HepG2 (cell line): ENCODE measurements at regions not wholly inside any gene's neighbourhood (a gene's known extent, or its start where the extent isn't known, plus 50 kb on each side); places are given as distances from the start of the nearest gene placed in this dataset.

ENCODE experiments used
- ATAC-seq: fragments of 200-7000 bp; cut with Tn5 transposase; 3 replicates; pipeline ENCODE4 v1.9.1; 2020; ENCODE audit warnings: mild to moderate bottlenecking, moderate library complexity
- BruUV-seq: library from RNA; stranded (reverse); fragments of 400-500 nt; replicated peaks from 2 replicates; lab custom pipeline; 2021; lab: Mats Ljungman, UMichigan
- CTCF ChIA-PET: fragments of 300-600 bp; formaldehyde crosslinking; extraction: SDS; loops from one replicate; lab custom pipeline; 2021; ENCODE audit warnings: low total read pairs, inconsistent platforms, low intra/inter-chr PET ratio; lab: Yijun Ruan, JAX
- POLR2A ChIA-PET: fragments of 350-600 bp; sonication (Branson Sonifier 250); formaldehyde crosslinking; loops from one replicate; lab custom pipeline; 2020; ENCODE audit warnings: antibody characterized with exemption, inconsistent platforms; lab: Yijun Ruan, JAX
- DNase-seq: peaks from one replicate; pipeline ENCODE4 v3.0.0-alpha.2; 2015; ENCODE audit warnings: low spot score
- FAIRE-seq: peaks from 3 replicates; lab custom pipeline; 2011; peaks lifted over from hg19 to GRCh38; lab: Jason Lieb, UNC
- H2AFZ ChIP-seq: one replicate; pipeline ENCODE4 v1.6.1; 2011; ENCODE audit warnings: low read length, inconsistent platforms
- H3K27ac ChIP-seq: fragments of 300-600 bp; 3 replicates; pipeline ENCODE4 v1.8.0; 2011; ENCODE audit warnings: mixed run types, mild to moderate bottlenecking, mixed read lengths, low read length, inconsistent platforms; ENCODE audit not compliant: insufficient read depth; ENCODE audit errors: extremely low read length
- H3K27me3 ChIP-seq, 2 experiments: fragments of 200-600 bp in 1 of 2; 2 replicates in 1 of 2; 3 replicates in 1 of 2; pipeline versions ENCODE4 v1.6.0 to v1.8.0; 2011; ENCODE audit warnings: low read length in 2 of 2, mild to moderate bottlenecking in 2 of 2, moderate library complexity in 2 of 2, inconsistent platforms in 1 of 2; ENCODE audit not compliant: insufficient read depth in 2 of 2, control insufficient read depth in 1 of 2
- H3K36me3 ChIP-seq, 2 experiments: fragments of 200-600 bp in 1 of 2; replicated peaks in 1 of 2; 2 replicates in 1 of 2; 3 replicates in 1 of 2; pipeline versions ENCODE4 v1.5.1 to v1.8.0; 2011; ENCODE audit warnings: low read length in 2 of 2, inconsistent platforms in 1 of 2; ENCODE audit not compliant: insufficient read depth in 2 of 2, control insufficient read depth in 1 of 2
- H3K4me1 ChIP-seq: 2 replicates; pipeline ENCODE4 v1.5.1; 2012; ENCODE audit warnings: low read length, inconsistent platforms; ENCODE audit not compliant: insufficient read depth
- H3K4me2 ChIP-seq: 2 replicates; pipeline ENCODE4 v1.6.0; 2011; ENCODE audit warnings: low read depth, low read length, inconsistent platforms
- H3K4me3 ChIP-seq, 3 experiments: fragments of 200-600 bp in 1 of 3; sonication (generic), shearing (Covaris generic) in 1 of 3; replicated peaks in 1 of 3; 2 replicates each; pipeline ENCODE4 v1.5.1; 2011 to 2016; ENCODE audit warnings: low read length in 3 of 3, inconsistent platforms in 2 of 3, low read depth in 2 of 3, mild to moderate bottlenecking in 2 of 3, control low read depth in 1 of 3, mixed read lengths in 1 of 3; ENCODE audit not compliant: insufficient read depth in 1 of 3
- H3K79me2 ChIP-seq: one replicate; pipeline ENCODE4 v1.6.1; 2011; ENCODE audit warnings: low read length, inconsistent platforms; ENCODE audit not compliant: insufficient read depth
- H3K9ac ChIP-seq: 2 replicates; pipeline ENCODE4 v1.6.0; 2011; ENCODE audit warnings: mild to moderate bottlenecking, low read depth, low read length, inconsistent platforms; ENCODE audit not compliant: insufficient read depth
- H3K9me3 ChIP-seq: 2 replicates; pipeline ENCODE4 v1.5.1; 2012; ENCODE audit warnings: mild to moderate bottlenecking, low read length
- H4K20me1 ChIP-seq: 2 replicates; pipeline ENCODE4 v1.6.0; 2011; ENCODE audit warnings: inconsistent platforms, mild to moderate bottlenecking, low read length, moderate library complexity; ENCODE audit not compliant: insufficient read depth
- BRD4 ChIP-seq: sonication (generic); formaldehyde crosslinking; IDR thresholded peaks from 2 replicates; pipeline ENCODE4 v1.4.0; 2020; ENCODE audit warnings: missing genetic modification reagents
- CHCHD3 ChIP-seq: sonication (generic); formaldehyde crosslinking; IDR thresholded peaks from 2 replicates; pipeline ENCODE4 v1.8.0; 2022; ENCODE audit warnings: mild to moderate bottlenecking, missing genetic modification reagents, moderate library complexity
- CHD4 ChIP-seq: fragments of 200-600 bp; sonication (generic); IDR thresholded peaks from 2 replicates; pipeline ENCODE4 v1.7.0; 2017; ENCODE audit warnings: mild to moderate bottlenecking, low read length, borderline replicate concordance
- EP300 ChIP-seq, 3 experiments: sonication (generic) in 1 of 3; formaldehyde crosslinking in 1 of 3; IDR thresholded peaks; 2 replicates each; pipeline versions ENCODE4 v1.5.1 to v1.6.1; 2011 to 2020; ENCODE audit warnings: low read depth in 2 of 3, low read length in 2 of 3, borderline replicate concordance in 1 of 3, improper control_type of control experiment in 1 of 3, mild to moderate bottlenecking in 1 of 3, missing genetic modification reagents in 1 of 3, moderate library complexity in 1 of 3
- HMG20B ChIP-seq: conservative IDR thresholded peaks from 2 replicates; pipeline ENCODE4 v1.6.1; 2016; ENCODE audit warnings: missing genetic modification reagents, missing compliant biosample characterization
- NFKBIZ ChIP-seq: IDR thresholded peaks from 2 replicates; pipeline ENCODE4 v1.6.1; 2018; ENCODE audit warnings: missing genetic modification reagents, missing compliant biosample characterization
- NR1H2 ChIP-seq: sonication (generic); formaldehyde crosslinking; IDR thresholded peaks from 2 replicates; pipeline ENCODE4 v1.8.1; 2022; ENCODE audit warnings: low read depth, missing genetic modification reagents, borderline replicate concordance
- NR2F6 ChIP-seq, 2 experiments: IDR thresholded peaks; 2 replicates each; pipeline ENCODE4 v1.6.1; 2016; ENCODE audit warnings: antibody characterized with exemption in 1 of 2, mild to moderate bottlenecking in 1 of 2
- RARG ChIP-seq: sonication (generic); formaldehyde crosslinking; IDR thresholded peaks from 2 replicates; pipeline ENCODE4 v1.4.0; 2020; ENCODE audit warnings: low read depth, mild to moderate bottlenecking, missing genetic modification reagents
- TMF1 ChIP-seq: sonication (generic); formaldehyde crosslinking; IDR thresholded peaks from 2 replicates; pipeline ENCODE4 v1.8.1; 2022; ENCODE audit warnings: low read depth, missing genetic modification reagents
- ZFP82 ChIP-seq: sonication (generic); formaldehyde crosslinking; IDR thresholded peaks from 2 replicates; pipeline ENCODE4 v1.5.1; 2020; ENCODE audit warnings: mild to moderate bottlenecking, missing genetic modification reagents, borderline replicate concordance
- ZNF253 ChIP-seq: sonication (generic); formaldehyde crosslinking; IDR thresholded peaks from 2 replicates; pipeline ENCODE4 v1.8.0; 2022; ENCODE audit warnings: mild to moderate bottlenecking, missing genetic modification reagents, borderline replicate concordance
- ZNF44 ChIP-seq: sonication (generic); formaldehyde crosslinking; IDR thresholded peaks from 2 replicates; pipeline ENCODE4 v1.5.1; 2020; ENCODE audit warnings: mild to moderate bottlenecking, missing genetic modification reagents
- ZNF510 ChIP-seq: sonication (generic); formaldehyde crosslinking; IDR thresholded peaks from 2 replicates; pipeline ENCODE4 v1.4.0; 2020; ENCODE audit warnings: low read depth, mild to moderate bottlenecking, missing genetic modification reagents
- WGBS: methylation state at CpG from one replicate; pipeline ENCODE4 v1.1.6; 2017; ENCODE audit warnings: low lambda C conversion rate; 5-methylcytosine and 5-hydroxymethylcytosine counted together
- in situ Hi-C: cut with HindIII; loops from 2 replicates; pipeline ENCODE4 v1.10.0; 2017; ENCODE audit warnings: low pct_unique_long_range_greater_than_20kb; ENCODE audit not compliant: extremely low pct_ligation_motif_present
- intact Hi-C: fragments of 100-400 bp; cut with micrococcal nuclease; formaldehyde crosslinking; loops from one replicate; pipeline ENCODE4 v1.10.0; 2022; ENCODE audit not compliant: unreplicated experiment
- TF ChIP-seq, protein P1 (sequence below): conservative IDR thresholded peaks from 2 replicates; pipeline ENCODE4 v1.6.1; 2018; ENCODE audit warnings: missing genetic modification reagents
- TF ChIP-seq, protein P2 (sequence below): sonication (generic); formaldehyde crosslinking; IDR thresholded peaks from 2 replicates; pipeline ENCODE4 v1.9.0; 2021; ENCODE audit warnings: mild to moderate bottlenecking, missing genetic modification reagents

GRCh38 chr7:131238347-131238931 is 89.2 kb upstream of the MKLN1 start (continued):
- TF ChIP-seq ZNF253 (CRISPR knock-in tag) (no peak), TMF1 (CRISPR knock-in tag) (no peak), HMG20B (CRISPR knock-in tag) (no peak), EP300 (IDR thresholded peaks at IDR 0.05; ENCODE audit: low read depth in 2 of 2, low read length in 2 of 2) (peak in 1 of 2 experiments; percentile 38; a peak in 1 of 4 replicates), EP300 (CRISPR knock-in tag; IDR thresholded peaks at IDR 0.05; ENCODE audit: borderline replicate concordance) (no peak), ZNF44 (no peak)

DNA sequence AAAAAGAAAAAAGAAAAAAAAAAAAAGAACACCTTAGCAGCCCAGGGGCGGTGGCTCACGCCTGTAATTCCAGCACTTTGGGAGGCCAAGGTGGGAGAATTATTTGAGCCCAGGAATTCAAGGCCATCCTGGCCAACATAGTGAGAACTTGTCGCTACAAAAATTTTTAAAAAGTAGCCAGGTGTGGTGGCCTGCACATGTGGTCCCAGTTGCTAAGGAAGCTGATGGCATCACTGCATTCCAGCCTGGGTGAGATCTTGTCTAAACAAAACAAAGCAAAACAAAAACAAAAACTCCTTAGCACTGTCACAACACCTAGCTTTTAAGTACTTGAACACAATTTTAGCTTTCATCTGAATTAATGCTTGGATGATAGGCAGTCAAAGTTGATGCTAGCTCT is 86.3 kb upstream of the MKLN1 start:
- in situ Hi-C loops (no loop called here), intact Hi-C loops (no loop called here)
- Histone ChIP-seq H4K20me1 (no peaks in the 10 kb centered on the region), H3K27ac (no peak overlapping the region), H2AFZ (no peak overlapping the region), H3K4me2 (no peak overlapping the region), H3K9me3 (no peaks in the 10 kb centered on the region), H3K4me1 (peaks cover 13% of the 10 kb centered on the region), H3K36me3 (no peaks in the 10 kb centered on the region), H3K79me2 (no peaks in the 10 kb centered on the region), H3K27me3 (peaks cover 0 to 20% of the 10 kb centered on the region in 2 experiments; a peak in 4 of 5 replicates), H3K4me3 (no peak overlapping the region), H3K9ac (no peak overlapping the region)
- ChIA-PET CTCF (no interaction called here), POLR2A (no interaction called here)
- no peak for TF ChIP-seq NR2F6 (IDR thresholded peaks at IDR 0.05)
- TF ChIP-seq NR2F6 (CRISPR knock-in tag; IDR thresholded peaks at IDR 0.05): no peak
- TF ChIP-seq BRD4 (CRISPR knock-in tag): no peak
- TF ChIP-seq, protein P1, sequence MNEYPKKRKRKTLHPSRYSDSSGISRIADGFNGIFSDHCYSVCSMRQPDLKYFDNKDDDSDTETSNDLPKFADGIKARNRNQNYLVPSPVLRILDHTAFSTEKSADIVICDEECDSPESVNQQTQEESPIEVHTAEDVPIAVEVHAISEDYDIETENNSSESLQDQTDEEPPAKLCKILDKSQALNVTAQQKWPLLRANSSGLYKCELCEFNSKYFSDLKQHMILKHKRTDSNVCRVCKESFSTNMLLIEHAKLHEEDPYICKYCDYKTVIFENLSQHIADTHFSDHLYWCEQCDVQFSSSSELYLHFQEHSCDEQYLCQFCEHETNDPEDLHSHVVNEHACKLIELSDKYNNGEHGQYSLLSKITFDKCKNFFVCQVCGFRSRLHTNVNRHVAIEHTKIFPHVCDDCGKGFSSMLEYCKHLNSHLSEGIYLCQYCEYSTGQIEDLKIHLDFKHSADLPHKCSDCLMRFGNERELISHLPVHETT (CRISPR knock-in tag): no peak
- no peak for TF ChIP-seq RARG
- TF ChIP-seq ZNF510: no peak
- no peak for TF ChIP-seq NFKBIZ (CRISPR knock-in tag)
- TF ChIP-seq, protein P2, sequence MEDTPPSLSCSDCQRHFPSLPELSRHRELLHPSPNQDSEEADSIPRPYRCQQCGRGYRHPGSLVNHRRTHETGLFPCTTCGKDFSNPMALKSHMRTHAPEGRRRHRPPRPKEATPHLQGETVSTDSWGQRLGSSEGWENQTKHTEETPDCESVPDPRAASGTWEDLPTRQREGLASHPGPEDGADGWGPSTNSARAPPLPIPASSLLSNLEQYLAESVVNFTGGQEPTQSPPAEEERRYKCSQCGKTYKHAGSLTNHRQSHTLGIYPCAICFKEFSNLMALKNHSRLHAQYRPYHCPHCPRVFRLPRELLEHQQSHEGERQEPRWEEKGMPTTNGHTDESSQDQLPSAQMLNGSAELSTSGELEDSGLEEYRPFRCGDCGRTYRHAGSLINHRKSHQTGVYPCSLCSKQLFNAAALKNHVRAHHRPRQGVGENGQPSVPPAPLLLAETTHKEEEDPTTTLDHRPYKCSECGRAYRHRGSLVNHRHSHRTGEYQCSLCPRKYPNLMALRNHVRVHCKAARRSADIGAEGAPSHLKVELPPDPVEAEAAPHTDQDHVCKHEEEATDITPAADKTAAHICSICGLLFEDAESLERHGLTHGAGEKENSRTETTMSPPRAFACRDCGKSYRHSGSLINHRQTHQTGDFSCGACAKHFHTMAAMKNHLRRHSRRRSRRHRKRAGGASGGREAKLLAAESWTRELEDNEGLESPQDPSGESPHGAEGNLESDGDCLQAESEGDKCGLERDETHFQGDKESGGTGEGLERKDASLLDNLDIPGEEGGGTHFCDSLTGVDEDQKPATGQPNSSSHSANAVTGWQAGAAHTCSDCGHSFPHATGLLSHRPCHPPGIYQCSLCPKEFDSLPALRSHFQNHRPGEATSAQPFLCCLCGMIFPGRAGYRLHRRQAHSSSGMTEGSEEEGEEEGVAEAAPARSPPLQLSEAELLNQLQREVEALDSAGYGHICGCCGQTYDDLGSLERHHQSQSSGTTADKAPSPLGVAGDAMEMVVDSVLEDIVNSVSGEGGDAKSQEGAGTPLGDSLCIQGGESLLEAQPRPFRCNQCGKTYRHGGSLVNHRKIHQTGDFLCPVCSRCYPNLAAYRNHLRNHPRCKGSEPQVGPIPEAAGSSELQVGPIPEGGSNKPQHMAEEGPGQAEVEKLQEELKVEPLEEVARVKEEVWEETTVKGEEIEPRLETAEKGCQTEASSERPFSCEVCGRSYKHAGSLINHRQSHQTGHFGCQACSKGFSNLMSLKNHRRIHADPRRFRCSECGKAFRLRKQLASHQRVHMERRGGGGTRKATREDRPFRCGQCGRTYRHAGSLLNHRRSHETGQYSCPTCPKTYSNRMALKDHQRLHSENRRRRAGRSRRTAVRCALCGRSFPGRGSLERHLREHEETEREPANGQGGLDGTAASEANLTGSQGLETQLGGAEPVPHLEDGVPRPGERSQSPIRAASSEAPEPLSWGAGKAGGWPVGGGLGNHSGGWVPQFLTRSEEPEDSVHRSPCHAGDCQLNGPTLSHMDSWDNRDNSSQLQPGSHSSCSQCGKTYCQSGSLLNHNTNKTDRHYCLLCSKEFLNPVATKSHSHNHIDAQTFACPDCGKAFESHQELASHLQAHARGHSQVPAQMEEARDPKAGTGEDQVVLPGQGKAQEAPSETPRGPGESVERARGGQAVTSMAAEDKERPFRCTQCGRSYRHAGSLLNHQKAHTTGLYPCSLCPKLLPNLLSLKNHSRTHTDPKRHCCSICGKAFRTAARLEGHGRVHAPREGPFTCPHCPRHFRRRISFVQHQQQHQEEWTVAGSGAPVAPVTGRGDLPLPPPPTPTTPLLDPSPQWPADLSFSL (CRISPR knock-in tag): no peak
- TF ChIP-seq CHD4: no peak
- TF ChIP-seq ZFP82 (CRISPR knock-in tag): no peak
- no peak for TF ChIP-seq NR1H2 (CRISPR knock-in tag)
- TF ChIP-seq CHCHD3 (CRISPR knock-in tag): no peak
- FAIRE-seq (no peak), DNase-seq (no peak), ATAC-seq (no peak)
- WGBS: 79% methylated on average over 3 of the region's 3 CpGs
- no TSS peak for BruUV-seq
